WERI-Rb-1 (cell line): ENCODE measurements at regions not wholly inside any gene's neighbourhood (a gene's known extent, or its start where the extent isn't known, plus 50 kb on each side); places are given as distances from the start of the nearest gene placed in this dataset.

Experiments
- DNase-seq: peaks from one replicate; pipeline ENCODE4 v3.0.0-alpha.2; 2020
- H3K27ac ChIP-seq: fragments of 250-450 bp; sonication (Bioruptor Pico); 2 replicates; pipeline ENCODE4 v1.5.1; 2020; ENCODE audit warnings: mild to moderate bottlenecking, moderate library complexity
- H3K27me3 ChIP-seq: fragments of 250-450 bp; sonication (Bioruptor Pico); 2 replicates; pipeline ENCODE4 v1.5.1; 2021; ENCODE audit warnings: mild to moderate bottlenecking, low read depth, moderate library complexity; ENCODE audit not compliant: insufficient read depth, severe bottlenecking
- H3K36me3 ChIP-seq: fragments of 250-450 bp; sonication (Bioruptor Pico); 2 replicates; pipeline ENCODE4 v1.5.1; 2020; ENCODE audit warnings: mild to moderate bottlenecking, moderate library complexity
- H3K4me3 ChIP-seq: 2 replicates; pipeline ENCODE4 v1.5.1; 2011; ENCODE audit warnings: low read depth, mild to moderate bottlenecking, control low read depth, low read length
- H3K9me3 ChIP-seq: fragments of 250-450 bp; sonication (Bioruptor Pico); 2 replicates; pipeline ENCODE4 v1.5.1; 2021; ENCODE audit warnings: mild to moderate bottlenecking, moderate library complexity; ENCODE audit not compliant: severe bottlenecking
- TF ChIP-seq, protein P1 (sequence below): IDR thresholded peaks from 2 replicates; pipeline ENCODE4 v1.5.1; 2011; ENCODE audit warnings: low read depth, mild to moderate bottlenecking, control low read depth, inconsistent platforms, low read length

GRCh38 chr16:80079072-80079471 lies 461.7 kb upstream of the DYNLRB2 start:
- no peak for DNase-seq
- Histone ChIP-seq H3K9me3 (no peaks in the 10 kb centered on the region), H3K27ac (no peak overlapping the region), H3K36me3 (no peaks in the 10 kb centered on the region), H3K27me3 (peaks cover 51% of the 10 kb centered on the region), H3K4me3 (no peak overlapping the region)
- TF ChIP-seq, protein P1, sequence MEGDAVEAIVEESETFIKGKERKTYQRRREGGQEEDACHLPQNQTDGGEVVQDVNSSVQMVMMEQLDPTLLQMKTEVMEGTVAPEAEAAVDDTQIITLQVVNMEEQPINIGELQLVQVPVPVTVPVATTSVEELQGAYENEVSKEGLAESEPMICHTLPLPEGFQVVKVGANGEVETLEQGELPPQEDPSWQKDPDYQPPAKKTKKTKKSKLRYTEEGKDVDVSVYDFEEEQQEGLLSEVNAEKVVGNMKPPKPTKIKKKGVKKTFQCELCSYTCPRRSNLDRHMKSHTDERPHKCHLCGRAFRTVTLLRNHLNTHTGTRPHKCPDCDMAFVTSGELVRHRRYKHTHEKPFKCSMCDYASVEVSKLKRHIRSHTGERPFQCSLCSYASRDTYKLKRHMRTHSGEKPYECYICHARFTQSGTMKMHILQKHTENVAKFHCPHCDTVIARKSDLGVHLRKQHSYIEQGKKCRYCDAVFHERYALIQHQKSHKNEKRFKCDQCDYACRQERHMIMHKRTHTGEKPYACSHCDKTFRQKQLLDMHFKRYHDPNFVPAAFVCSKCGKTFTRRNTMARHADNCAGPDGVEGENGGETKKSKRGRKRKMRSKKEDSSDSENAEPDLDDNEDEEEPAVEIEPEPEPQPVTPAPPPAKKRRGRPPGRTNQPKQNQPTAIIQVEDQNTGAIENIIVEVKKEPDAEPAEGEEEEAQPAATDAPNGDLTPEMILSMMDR: no peak

DNA sequence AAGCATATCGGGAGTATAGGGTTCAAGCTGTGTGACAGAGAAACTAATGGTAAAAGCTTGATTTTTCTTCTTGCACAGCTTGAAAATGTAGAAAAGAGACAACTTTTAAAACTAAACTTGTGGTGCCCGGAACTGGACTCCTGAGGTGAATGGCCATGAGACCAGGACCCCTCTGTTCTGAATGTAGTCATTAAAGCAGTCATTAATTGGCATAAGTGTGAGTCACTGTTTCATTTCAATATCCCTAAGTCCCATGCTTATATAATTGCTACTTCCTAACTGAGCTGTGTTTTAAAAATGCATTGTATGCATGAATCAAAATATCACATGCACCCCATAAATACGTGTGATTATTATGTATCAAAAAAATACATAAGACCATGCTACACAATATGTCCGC lies 463.1 kb upstream of the DYNLRB2 start:
- H3K9me3 ChIP-seq: no peaks in the 10 kb centered on the region
- H3K4me3 ChIP-seq: no peak overlapping the region
- DNase-seq: no peak
- peaks cover 64% of the 10 kb centered on the region for H3K27me3 ChIP-seq
- no peaks in the 10 kb centered on the region for H3K36me3 ChIP-seq
- H3K27ac ChIP-seq: no peak overlapping the region
- TF ChIP-seq, protein P1: no peak

DNA sequence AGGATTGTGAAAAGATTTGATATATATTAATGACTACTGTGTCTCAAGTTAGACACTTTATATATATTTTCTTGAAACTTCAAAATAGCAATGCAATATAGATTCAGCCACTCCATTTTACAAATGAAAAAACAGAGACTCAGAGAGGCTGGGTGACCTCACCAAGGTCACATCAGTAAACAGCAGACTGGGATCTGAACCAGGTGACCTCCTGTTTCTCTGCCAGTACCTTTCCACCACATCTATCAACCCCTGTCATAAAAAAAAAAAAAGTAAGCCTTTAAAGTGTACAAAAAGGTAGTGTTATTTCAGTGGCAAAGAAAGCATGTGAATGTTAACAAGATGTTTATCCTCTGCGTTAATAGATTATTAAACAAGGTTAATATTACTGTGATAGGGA lies 466.5 kb upstream of the DYNLRB2 start:
- no peak overlapping the region for H3K27ac ChIP-seq
- H3K9me3 ChIP-seq: no peaks in the 10 kb centered on the region
- no peak overlapping the region for H3K4me3 ChIP-seq
- TF ChIP-seq, protein P1: no peak
- DNase-seq: no peak
- no peaks in the 10 kb centered on the region for H3K36me3 ChIP-seq
- peaks cover 74% of the 10 kb centered on the region for H3K27me3 ChIP-seq

- Histone ChIP-seq H3K4me3 (no peak overlapping the region), H3K9me3 (no peaks in the 10 kb centered on the region), H3K27me3 (peaks cover 74% of the 10 kb centered on the region), H3K27ac (no peak overlapping the region), H3K36me3 (no peaks in the 10 kb centered on the region)
- DNase-seq: no peak
- TF ChIP-seq, protein P1: no peak
Observed at GRCh38 chr16:80071964-80072456, 468.8 kb upstream of the DYNLRB2 start.

DNA sequence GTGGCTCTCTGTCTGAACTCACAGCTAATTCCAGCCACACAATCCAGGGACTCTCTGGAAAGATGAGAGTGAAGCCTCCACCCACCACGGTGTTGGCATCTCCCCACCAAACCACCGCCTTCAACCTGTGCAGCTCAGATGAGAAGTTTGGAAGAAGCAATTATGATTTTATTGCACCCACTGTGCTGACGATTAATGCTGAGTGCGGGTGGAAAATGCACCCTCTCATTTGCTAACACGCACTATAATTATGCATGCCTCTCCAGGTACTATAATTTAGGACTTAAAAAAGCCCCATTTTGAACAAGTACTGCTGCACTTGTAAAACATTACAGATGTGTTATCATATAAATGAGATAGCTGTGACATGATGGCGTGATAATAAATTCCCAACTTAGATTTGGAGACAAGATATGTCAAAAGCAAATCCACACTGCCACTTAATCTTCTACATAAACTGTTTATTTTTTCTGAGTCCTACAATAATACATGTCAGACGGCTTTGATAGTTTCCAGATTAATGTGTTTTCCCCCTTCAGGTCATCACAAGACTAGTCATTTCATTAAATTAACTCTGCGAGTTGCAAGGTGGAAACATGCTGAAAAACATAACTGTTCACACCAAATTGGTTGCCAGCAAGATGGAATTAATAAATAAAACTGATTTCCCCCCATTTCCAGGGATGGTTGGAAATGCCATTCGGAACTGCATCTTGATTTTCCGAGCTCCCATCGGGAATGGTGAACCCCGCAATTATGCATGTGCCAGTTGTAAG lies 466.5 kb upstream of the MAF start:
- no peak overlapping the region for H3K27ac ChIP-seq
- peaks cover 80% of the 10 kb centered on the region for H3K27me3 ChIP-seq
- TF ChIP-seq, protein P1: no peak
- no peak overlapping the region for H3K4me3 ChIP-seq
- no peaks in the 10 kb centered on the region for H3K9me3 ChIP-seq
- no peak for DNase-seq
- H3K36me3 ChIP-seq: no peaks in the 10 kb centered on the region

- TF ChIP-seq, protein P1: no peak
- Histone ChIP-seq H3K9me3 (no peaks in the 10 kb centered on the region), H3K4me3 (no peak overlapping the region), H3K27ac (no peak overlapping the region), H3K36me3 (no peaks in the 10 kb centered on the region), H3K27me3 (peaks cover 79% of the 10 kb centered on the region)
- no peak for DNase-seq
Observed at GRCh38 chr16:80065541-80065940, 465.0 kb upstream of the MAF start.
